ENCODE measurements at regions not wholly inside any gene's neighbourhood (a gene's known extent, or its start where the extent isn't known, plus 50 kb on each side); places are given as distances from the start of the nearest gene placed in this dataset.

- Mint-ChIP-seq H3K36me3 (peaks cover 1% of the 10 kb centered on the region), H3K9me3 (peaks cover 19% of the 10 kb centered on the region), H3K27ac (no peak overlapping the region), H3K4me1 (peaks cover 9% of the 10 kb centered on the region), H3K4me3 (no peak overlapping the region), H3K27me3 (ENCODE audit: low read depth) (no peaks in the 10 kb centered on the region)
- no peak for DNase-seq (ENCODE audit: low spot score in 2 of 2, unreplicated experiment in 2 of 2)
- no peak for TF ChIP-seq CTCF (IDR thresholded peaks at IDR 0.05; ENCODE audit: unreplicated experiment)
These were observed 109.5 kb upstream of the SPATA13 start for GRCh38 chr13:24050796-24051715.

GRCh38 chr13:24052547-24053518 is 107.7 kb upstream of the SPATA13 start:
- Mint-ChIP-seq H3K4me3 (no peak overlapping the region), H3K36me3 (no peaks in the 10 kb centered on the region), H3K27ac (no peak overlapping the region), H3K4me1 (peaks cover 9% of the 10 kb centered on the region), H3K9me3 (peaks cover 2% of the 10 kb centered on the region), H3K27me3 (ENCODE audit: low read depth) (no peaks in the 10 kb centered on the region)
- DNase-seq (ENCODE audit: low spot score in 2 of 2, unreplicated experiment in 2 of 2): no peak
- no peak for TF ChIP-seq CTCF (IDR thresholded peaks at IDR 0.05; ENCODE audit: unreplicated experiment)

- no peak overlapping the region for H3K27ac Mint-ChIP-seq
- DNase-seq (ENCODE audit: low spot score in 2 of 2, unreplicated experiment in 2 of 2): peak in 1 of 2 experiments; percentile 52
These were observed 106.8 kb upstream of the SPATA13 start for GRCh38 chr13:24053519-24054251.

GRCh38 chr13:24056616-24057137 is 103.8 kb upstream of the SPATA13 start:
- peaks cover 9% of the 10 kb centered on the region for H3K4me1 Mint-ChIP-seq
- no peaks in the 10 kb centered on the region for H3K9me3 Mint-ChIP-seq
- H3K27ac Mint-ChIP-seq: no peak overlapping the region
- no peak overlapping the region for H3K4me3 Mint-ChIP-seq
- no peaks in the 10 kb centered on the region for H3K27me3 Mint-ChIP-seq (ENCODE audit: low read depth)
- no peak for TF ChIP-seq CTCF (IDR thresholded peaks at IDR 0.05; ENCODE audit: unreplicated experiment)
- no peaks in the 10 kb centered on the region for H3K36me3 Mint-ChIP-seq
- DNase-seq (ENCODE audit: low spot score in 2 of 2, unreplicated experiment in 2 of 2): no peak

More at GRCh38 chr13:24053519-24054251, 106.8 kb upstream of the SPATA13 start:
- H3K4me3 Mint-ChIP-seq: no peak overlapping the region
- H3K27me3 Mint-ChIP-seq (ENCODE audit: low read depth): no peaks in the 10 kb centered on the region
- H3K9me3 Mint-ChIP-seq: no peaks in the 10 kb centered on the region
- peaks cover 9% of the 10 kb centered on the region for H3K4me1 Mint-ChIP-seq
- TF ChIP-seq CTCF (IDR thresholded peaks at IDR 0.05; ENCODE audit: unreplicated experiment): peak; percentile 18
- no peaks in the 10 kb centered on the region for H3K36me3 Mint-ChIP-seq

- DNase-seq (ENCODE audit: low spot score in 2 of 2, unreplicated experiment in 2 of 2): no peak
- H3K9me3 Mint-ChIP-seq: no peaks in the 10 kb centered on the region
- H3K36me3 Mint-ChIP-seq: no peaks in the 10 kb centered on the region
- no peak overlapping the region for H3K27ac Mint-ChIP-seq
- peaks cover 3% of the 10 kb centered on the region for H3K27me3 Mint-ChIP-seq (ENCODE audit: low read depth)
- peaks cover 12% of the 10 kb centered on the region for H3K4me1 Mint-ChIP-seq
- TF ChIP-seq CTCF (IDR thresholded peaks at IDR 0.05; ENCODE audit: unreplicated experiment): no peak
- H3K4me3 Mint-ChIP-seq: no peak overlapping the region
These were observed 99.5 kb upstream of the SPATA13 start for GRCh38 chr13:24060993-24061392.
